MM.1S (cell line): ENCODE measurements at regions not wholly inside any gene's neighbourhood (a gene's known extent, or its start where the extent isn't known, plus 50 kb on each side); places are given as distances from the start of the nearest gene placed in this dataset.

ENCODE experiments used
- DNase-seq: peaks from one replicate; pipeline ENCODE4 v3.0.0-alpha.2; 2015
- H2AFZ ChIP-seq: fragments of 300-600 bp; sonication (generic); 2 replicates; pipeline ENCODE4 v1.6.0; 2016; ENCODE audit warnings: antibody characterized with exemption, low read length
- H3F3A ChIP-seq: fragments of 300-600 bp; sonication (generic); 2 replicates; pipeline ENCODE4 v1.6.1; 2016; ENCODE audit warnings: mild to moderate bottlenecking, antibody characterized with exemption, low read length, moderate library complexity, mixed read lengths; ENCODE audit not compliant: insufficient read depth
- H3K27ac ChIP-seq: fragments of 300-600 bp; sonication (generic); 2 replicates; pipeline ENCODE4 v1.5.1; 2016; ENCODE audit warnings: mild to moderate bottlenecking, low read length
- H3K27me3 ChIP-seq: fragments of 300-600 bp; sonication (generic); replicated peaks from 2 replicates; pipeline ENCODE4 v1.6.0; 2016; ENCODE audit warnings: low read length; ENCODE audit not compliant: insufficient read depth
- H3K36me3 ChIP-seq: fragments of 300-600 bp; sonication (generic); replicated peaks from 2 replicates; pipeline ENCODE4 v1.6.1; 2016; ENCODE audit warnings: mild to moderate bottlenecking, low read length, mixed read lengths; ENCODE audit not compliant: insufficient read depth
- H3K4me1 ChIP-seq: fragments of 300-600 bp; sonication (generic); 2 replicates; pipeline ENCODE4 v1.6.1; 2016; ENCODE audit warnings: low read length, mixed read lengths
- H3K4me2 ChIP-seq: fragments of 300-600 bp; sonication (generic); 2 replicates; pipeline ENCODE4 v1.6.0; 2016; ENCODE audit warnings: low read depth, low read length
- H3K4me3 ChIP-seq: fragments of 300-600 bp; sonication (generic); 2 replicates; pipeline ENCODE4 v1.5.1; 2016; ENCODE audit warnings: low read length, mixed read lengths
- H3K79me2 ChIP-seq: fragments of 300-600 bp; sonication (generic); 2 replicates; pipeline ENCODE4 v1.6.1; 2016; ENCODE audit warnings: mixed run types, low read length, mixed read lengths
- H3K9ac ChIP-seq: fragments of 300-600 bp; sonication (generic); 2 replicates; pipeline ENCODE4 v1.6.1; 2016; ENCODE audit warnings: low read length, mixed read lengths
- H3K9me2 ChIP-seq: fragments of 300-600 bp; sonication (generic); replicated peaks from 2 replicates; pipeline ENCODE4 v1.6.1; 2016; ENCODE audit warnings: mild to moderate bottlenecking, low read length, mixed read lengths; ENCODE audit not compliant: insufficient read depth
- H3K9me3 ChIP-seq: fragments of 300-600 bp; sonication (generic); replicated peaks from 2 replicates; pipeline ENCODE4 v1.6.1; 2016; ENCODE audit warnings: mild to moderate bottlenecking, low read length, mixed read lengths; ENCODE audit not compliant: insufficient read depth
- H4K20me1 ChIP-seq: fragments of 300-600 bp; sonication (generic); 2 replicates; pipeline ENCODE4 v1.6.1; 2016; ENCODE audit warnings: mild to moderate bottlenecking, low read length, moderate library complexity, mixed read lengths; ENCODE audit not compliant: insufficient read depth
- CTCF ChIP-seq: fragments of 300-600 bp; sonication (generic); IDR thresholded peaks from 2 replicates; pipeline ENCODE4 v1.5.1; 2016; ENCODE audit warnings: antibody characterized with exemption, low read length, mixed read lengths
- EZH2 ChIP-seq: fragments of 300-600 bp; sonication (generic); optimal IDR thresholded peaks from 2 replicates; pipeline ENCODE3; 2017; ENCODE audit warnings: low read depth, mild to moderate bottlenecking, antibody characterized with exemption, low read length, mixed read lengths
- EZH2phosphoT487 ChIP-seq: fragments of 300-600 bp; sonication (generic); IDR thresholded peaks from 2 replicates; pipeline ENCODE4 v1.6.1; 2018; ENCODE audit warnings: antibody characterized with exemption, low read length

GRCh38 chr2:239521518-239521815 lies 120.6 kb upstream of the HDAC4 start:
- Histone ChIP-seq H3F3A (no peaks in the 10 kb centered on the region), H3K27me3 (no peaks in the 10 kb centered on the region), H3K79me2 (no peaks in the 10 kb centered on the region), H3K27ac (no peak overlapping the region), H3K4me2 (no peak overlapping the region), H3K9me3 (no peaks in the 10 kb centered on the region), H3K9me2 (no peaks in the 10 kb centered on the region), H3K4me1 (no peaks in the 10 kb centered on the region), H4K20me1 (no peaks in the 10 kb centered on the region), H3K36me3 (no peaks in the 10 kb centered on the region), H3K4me3 (no peak overlapping the region), H3K9ac (no peak overlapping the region), H2AFZ (no peak overlapping the region)
- no peak for DNase-seq
- no peak for TF ChIP-seq EZH2

GRCh38 chr2:239520811-239521517 lies 120.1 kb upstream of the HDAC4 start:
- Histone ChIP-seq H3K9ac (no peak overlapping the region), H4K20me1 (no peaks in the 10 kb centered on the region), H3F3A (no peaks in the 10 kb centered on the region), H3K27me3 (no peaks in the 10 kb centered on the region), H3K27ac (no peak overlapping the region), H3K4me3 (no peak overlapping the region), H3K9me2 (no peaks in the 10 kb centered on the region), H3K9me3 (no peaks in the 10 kb centered on the region), H3K79me2 (no peaks in the 10 kb centered on the region), H3K4me1 (no peaks in the 10 kb centered on the region), H3K4me2 (no peak overlapping the region), H3K36me3 (no peaks in the 10 kb centered on the region), H2AFZ (no peak overlapping the region)
- no peak for TF ChIP-seq CTCF
- no peak for DNase-seq

- no peak overlapping the region for H3K4me2 ChIP-seq
- H3K36me3 ChIP-seq: no peaks in the 10 kb centered on the region
- H3K9ac ChIP-seq: no peak overlapping the region
- H3K9me3 ChIP-seq: no peaks in the 10 kb centered on the region
- no peak for TF ChIP-seq EZH2phosphoT487
- no peak for TF ChIP-seq CTCF
- TF ChIP-seq EZH2: no peak
- no peaks in the 10 kb centered on the region for H3K27me3 ChIP-seq
- no peaks in the 10 kb centered on the region for H3K4me1 ChIP-seq
- no peaks in the 10 kb centered on the region for H3K79me2 ChIP-seq
- H3K27ac ChIP-seq: no peak overlapping the region
- H2AFZ ChIP-seq: no peak overlapping the region
- H4K20me1 ChIP-seq: no peaks in the 10 kb centered on the region
- DNase-seq: no peak
- H3K4me3 ChIP-seq: no peak overlapping the region
- H3F3A ChIP-seq: no peaks in the 10 kb centered on the region
- no peaks in the 10 kb centered on the region for H3K9me2 ChIP-seq
Measured at GRCh38 chr2:239519921-239520585, 119.2 kb upstream of the HDAC4 start.
